Mononuclear cell (primary cell): ENCODE measurements at regions not wholly inside any gene's neighbourhood (a gene's known extent, or its start where the extent isn't known, plus 50 kb on each side); places are given as distances from the start of the nearest gene placed in this dataset.
"Not testable (repeated sequence)": the region's sequence is repeated elsewhere in the genome, so short reads cannot be mapped to it uniquely, and the experiment has no call there.

Source experiments
- H3K27me3 ChIP-seq: 2 replicates; pipeline ENCODE4 v1.6.0; 2011; ENCODE audit warnings: low read length, control low read depth; ENCODE audit not compliant: insufficient read depth
- H3K4me1 ChIP-seq: 2 replicates; pipeline ENCODE4 v1.5.1; 2011; ENCODE audit warnings: mild to moderate bottlenecking, low read length, control low read depth; ENCODE audit not compliant: insufficient read depth
- H3K4me3 ChIP-seq: 2 replicates; pipeline ENCODE4 v1.5.1; 2011; ENCODE audit warnings: mild to moderate bottlenecking, low read length, moderate library complexity
- H3K9me3 ChIP-seq: 2 replicates; pipeline ENCODE4 v1.5.1; 2011; ENCODE audit warnings: low read depth, mild to moderate bottlenecking, control low read depth, low read length

DNA sequence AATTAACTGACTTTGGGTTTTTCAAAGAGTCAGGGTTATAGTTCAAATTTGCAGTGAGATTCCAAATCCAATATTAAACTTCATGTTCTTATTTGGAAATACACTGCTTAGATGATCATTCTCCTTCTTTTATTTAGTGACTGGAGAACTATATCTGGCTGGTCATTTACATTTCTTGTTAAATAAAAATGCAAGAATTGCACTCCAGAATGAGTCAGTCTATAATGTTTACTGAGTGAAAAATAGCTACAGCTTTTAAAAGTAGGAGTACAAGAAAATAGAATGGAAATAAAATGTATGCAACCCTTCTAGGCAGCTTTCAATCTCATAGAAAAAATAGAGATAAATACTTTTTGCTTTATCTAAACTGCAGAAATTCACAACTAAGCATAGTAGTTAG, 54.5 kb upstream of the CD2AP start:
- Histone ChIP-seq H3K4me3 (no peak overlapping the region), H3K9me3 (no peaks in the 10 kb centered on the region), H3K27me3 (no peaks in the 10 kb centered on the region), H3K4me1 (no peaks in the 10 kb centered on the region)

DNA sequence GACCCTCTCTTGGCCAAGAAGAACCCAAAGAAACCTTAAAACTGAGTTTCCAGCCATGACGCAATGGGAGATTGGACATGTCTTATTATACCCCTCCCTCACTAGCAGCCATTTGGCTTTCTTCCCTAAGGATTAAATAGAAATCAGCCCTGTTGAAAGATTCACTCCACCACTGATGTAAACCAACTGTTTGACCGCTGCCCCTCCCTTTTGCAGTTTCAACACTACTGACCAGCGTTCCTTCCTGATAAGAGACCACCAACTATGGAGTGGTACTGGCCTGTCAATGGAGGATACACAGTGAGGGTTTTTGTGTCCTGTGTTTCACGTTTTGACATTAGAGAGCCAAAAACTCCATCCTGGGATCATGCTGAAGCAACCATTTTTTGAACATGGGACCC, 53.2 kb upstream of the CD2AP start:
- Histone ChIP-seq H3K4me3 (no peak overlapping the region), H3K9me3 (peaks cover 5% of the 10 kb centered on the region), H3K27me3 (no peaks in the 10 kb centered on the region), H3K4me1 (no peaks in the 10 kb centered on the region)

DNA sequence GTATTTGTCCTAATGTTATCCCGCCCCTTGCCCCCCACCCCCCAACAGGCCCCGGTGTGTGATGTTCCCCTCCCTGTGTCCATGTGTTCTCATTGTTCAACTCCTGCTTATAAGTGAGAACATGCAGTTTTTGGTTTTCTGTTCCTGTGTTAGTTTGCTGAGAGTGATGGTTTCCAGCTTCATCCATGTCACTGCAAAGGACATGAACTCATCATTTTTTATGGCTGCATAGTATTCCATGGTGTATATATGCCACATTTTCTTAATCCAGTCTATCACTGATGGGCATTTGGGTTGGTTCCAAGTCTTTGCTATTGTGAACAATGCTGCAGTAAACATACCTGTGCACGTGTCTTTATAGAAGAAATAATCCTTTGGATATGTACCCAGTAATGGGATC, 51.9 kb upstream of the CD2AP start:
- not testable (repeated sequence) for H3K4me3 ChIP-seq, H3K27me3 ChIP-seq, H3K9me3 ChIP-seq, H3K4me1 ChIP-seq

DNA sequence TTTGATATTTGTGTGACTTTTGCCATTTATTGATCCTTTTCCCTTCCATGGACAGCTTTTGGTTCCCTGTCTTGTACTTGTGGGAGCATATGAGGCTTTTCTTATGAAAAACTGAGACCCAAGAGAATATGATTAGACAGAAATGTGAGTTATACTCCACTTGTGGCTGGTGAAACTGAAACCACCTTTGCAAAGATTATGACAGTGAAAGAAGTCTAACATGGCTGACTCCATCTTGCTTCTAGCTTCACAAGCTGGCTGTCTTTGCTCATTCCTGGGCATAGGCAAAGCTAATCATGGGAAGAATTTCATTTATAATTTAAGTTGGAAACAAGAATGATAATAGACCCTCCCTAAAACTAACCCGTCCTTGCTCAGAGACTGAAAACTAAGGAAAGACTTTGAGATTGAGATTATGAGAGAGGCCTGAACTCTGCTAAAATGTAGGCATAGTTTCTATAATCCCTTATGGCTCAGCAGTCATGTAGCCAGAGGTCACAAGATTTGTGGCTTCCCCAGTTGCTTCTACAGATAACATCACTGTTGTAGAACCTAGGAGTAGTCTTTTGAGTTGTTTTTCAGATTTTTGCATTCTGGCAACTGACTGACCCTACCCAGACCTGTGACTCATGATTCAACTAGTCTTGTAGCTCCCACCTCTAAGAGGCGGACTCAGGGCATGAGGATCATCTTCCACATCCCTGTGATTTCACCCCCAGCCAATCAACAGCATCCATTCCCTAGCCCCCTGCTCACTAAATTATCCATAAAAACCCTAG, 50.9 kb upstream of the CD2AP start:
- Histone ChIP-seq H3K27me3 (no peaks in the 10 kb centered on the region), H3K4me3 (no peak overlapping the region), H3K9me3 (peaks cover 10% of the 10 kb centered on the region), H3K4me1 (no peaks in the 10 kb centered on the region)

DNA sequence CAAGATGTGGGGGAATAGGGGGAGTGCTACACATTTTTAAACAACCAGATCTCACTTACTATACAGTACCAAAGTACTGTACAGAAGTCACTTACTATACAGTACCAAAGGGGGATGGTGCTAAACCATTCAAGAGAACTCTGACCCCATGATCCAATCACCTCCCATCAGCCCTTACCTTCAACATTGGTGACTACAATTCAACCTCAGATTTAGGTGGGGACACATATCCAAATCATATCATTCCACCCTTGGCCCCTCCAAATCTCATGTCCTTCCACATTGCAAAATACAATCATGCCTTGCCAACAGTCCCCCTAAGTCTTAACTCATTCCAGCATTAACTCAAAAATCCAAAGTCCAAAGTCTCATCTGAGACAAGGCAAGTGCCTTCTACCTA, 49.9 kb upstream of the CD2AP start:
- Histone ChIP-seq H3K4me3 (no peak overlapping the region), H3K9me3 (peaks cover 10% of the 10 kb centered on the region), H3K4me1 (no peaks in the 10 kb centered on the region), H3K27me3 (no peaks in the 10 kb centered on the region)
